HepG2 (cell line): ENCODE measurements at regions not wholly inside any gene's neighbourhood (a gene's known extent, or its start where the extent isn't known, plus 50 kb on each side); places are given as distances from the start of the nearest gene placed in this dataset.

ENCODE experiments used
- ATAC-seq: fragments of 200-7000 bp; cut with Tn5 transposase; 3 replicates; pipeline ENCODE4 v1.9.1; 2020; ENCODE audit warnings: mild to moderate bottlenecking, moderate library complexity
- BruUV-seq: library from RNA; stranded (reverse); fragments of 400-500 nt; replicated peaks from 2 replicates; lab custom pipeline; 2021; lab: Mats Ljungman, UMichigan
- CTCF ChIA-PET: fragments of 300-600 bp; formaldehyde crosslinking; extraction: SDS; loops from one replicate; lab custom pipeline; 2021; ENCODE audit warnings: low total read pairs, inconsistent platforms, low intra/inter-chr PET ratio; lab: Yijun Ruan, JAX
- POLR2A ChIA-PET: fragments of 350-600 bp; sonication (Branson Sonifier 250); formaldehyde crosslinking; loops from one replicate; lab custom pipeline; 2020; ENCODE audit warnings: antibody characterized with exemption, inconsistent platforms; lab: Yijun Ruan, JAX
- DNase-seq: peaks from one replicate; pipeline ENCODE4 v3.0.0-alpha.2; 2015; ENCODE audit warnings: low spot score
- FAIRE-seq: peaks from 3 replicates; lab custom pipeline; 2011; peaks lifted over from hg19 to GRCh38; lab: Jason Lieb, UNC
- H2AFZ ChIP-seq: one replicate; pipeline ENCODE4 v1.6.1; 2011; ENCODE audit warnings: low read length, inconsistent platforms
- H3K27ac ChIP-seq: fragments of 300-600 bp; 3 replicates; pipeline ENCODE4 v1.8.0; 2011; ENCODE audit warnings: mixed run types, mild to moderate bottlenecking, mixed read lengths, low read length, inconsistent platforms; ENCODE audit not compliant: insufficient read depth; ENCODE audit errors: extremely low read length
- H3K27me3 ChIP-seq, 2 experiments: fragments of 200-600 bp in 1 of 2; 2 replicates in 1 of 2; 3 replicates in 1 of 2; pipeline versions ENCODE4 v1.6.0 to v1.8.0; 2011; ENCODE audit warnings: low read length in 2 of 2, mild to moderate bottlenecking in 2 of 2, moderate library complexity in 2 of 2, inconsistent platforms in 1 of 2; ENCODE audit not compliant: insufficient read depth in 2 of 2, control insufficient read depth in 1 of 2
- H3K36me3 ChIP-seq, 2 experiments: fragments of 200-600 bp in 1 of 2; replicated peaks in 1 of 2; 2 replicates in 1 of 2; 3 replicates in 1 of 2; pipeline versions ENCODE4 v1.5.1 to v1.8.0; 2011; ENCODE audit warnings: low read length in 2 of 2, inconsistent platforms in 1 of 2; ENCODE audit not compliant: insufficient read depth in 2 of 2, control insufficient read depth in 1 of 2
- H3K4me1 ChIP-seq: 2 replicates; pipeline ENCODE4 v1.5.1; 2012; ENCODE audit warnings: low read length, inconsistent platforms; ENCODE audit not compliant: insufficient read depth
- H3K4me2 ChIP-seq: 2 replicates; pipeline ENCODE4 v1.6.0; 2011; ENCODE audit warnings: low read depth, low read length, inconsistent platforms
- H3K4me3 ChIP-seq, 3 experiments: fragments of 200-600 bp in 1 of 3; sonication (generic), shearing (Covaris generic) in 1 of 3; replicated peaks in 1 of 3; 2 replicates each; pipeline ENCODE4 v1.5.1; 2011 to 2016; ENCODE audit warnings: low read length in 3 of 3, inconsistent platforms in 2 of 3, low read depth in 2 of 3, mild to moderate bottlenecking in 2 of 3, control low read depth in 1 of 3, mixed read lengths in 1 of 3; ENCODE audit not compliant: insufficient read depth in 1 of 3
- H3K79me2 ChIP-seq: one replicate; pipeline ENCODE4 v1.6.1; 2011; ENCODE audit warnings: low read length, inconsistent platforms; ENCODE audit not compliant: insufficient read depth
- H3K9ac ChIP-seq: 2 replicates; pipeline ENCODE4 v1.6.0; 2011; ENCODE audit warnings: mild to moderate bottlenecking, low read depth, low read length, inconsistent platforms; ENCODE audit not compliant: insufficient read depth
- H3K9me3 ChIP-seq: 2 replicates; pipeline ENCODE4 v1.5.1; 2012; ENCODE audit warnings: mild to moderate bottlenecking, low read length
- H4K20me1 ChIP-seq: 2 replicates; pipeline ENCODE4 v1.6.0; 2011; ENCODE audit warnings: inconsistent platforms, mild to moderate bottlenecking, low read length, moderate library complexity; ENCODE audit not compliant: insufficient read depth
- BCL6 ChIP-seq: IDR thresholded peaks from 2 replicates; pipeline ENCODE4 v1.6.1; 2016; ENCODE audit warnings: missing genetic modification reagents, missing compliant biosample characterization
- BORCS8-MEF2B ChIP-seq: sonication (generic); formaldehyde crosslinking; IDR thresholded peaks from 2 replicates; pipeline ENCODE4 v1.8.0; 2022; ENCODE audit warnings: mild to moderate bottlenecking, missing genetic modification reagents
- DNMT3B ChIP-seq: conservative IDR thresholded peaks from 2 replicates; pipeline ENCODE4 v1.6.1; 2016; ENCODE audit warnings: missing biosample characterization, control low read depth
- FOXK1 ChIP-seq: sonication (generic); formaldehyde crosslinking; IDR thresholded peaks from 2 replicates; pipeline ENCODE4 v1.4.0; 2020; ENCODE audit warnings: low read depth, missing genetic modification reagents, borderline replicate concordance
- HOXA7 ChIP-seq: sonication (generic); formaldehyde crosslinking; IDR thresholded peaks from 2 replicates; pipeline ENCODE4 v1.8.1; 2022; ENCODE audit warnings: mild to moderate bottlenecking, missing genetic modification reagents, moderate library complexity
- IRF9 ChIP-seq: sonication (generic); formaldehyde crosslinking; IDR thresholded peaks from 2 replicates; pipeline ENCODE4 v1.8.0; 2022; ENCODE audit warnings: missing genetic modification reagents, mild to moderate bottlenecking, borderline replicate concordance
- KIAA2018 ChIP-seq: sonication (generic); formaldehyde crosslinking; IDR thresholded peaks from 2 replicates; pipeline ENCODE4 v1.5.0; 2020; ENCODE audit warnings: mild to moderate bottlenecking, missing genetic modification reagents, borderline replicate concordance
- MBNL3 ChIP-seq: fragments of 250-450 bp; sonication (Bioruptor Pico); conservative IDR thresholded peaks from 2 replicates; pipeline ENCODE4 v1.8.0; 2022; ENCODE audit warnings: mild to moderate bottlenecking, inconsistent platforms
- MED13 ChIP-seq: sonication (generic); formaldehyde crosslinking; IDR thresholded peaks from 2 replicates; pipeline ENCODE4 v1.5.0; 2020; ENCODE audit warnings: missing genetic modification reagents
- SETDB1 ChIP-seq: sonication (generic); formaldehyde crosslinking; IDR thresholded peaks from 2 replicates; pipeline ENCODE4 v1.5.1; 2020; ENCODE audit warnings: missing genetic modification reagents, mild to moderate bottlenecking, borderline replicate concordance
- ZNF224 ChIP-seq: sonication (generic); formaldehyde crosslinking; IDR thresholded peaks from 2 replicates; pipeline ENCODE4 v1.5.0; 2020; ENCODE audit warnings: mild to moderate bottlenecking, missing genetic modification reagents
- ZNF260 ChIP-seq: sonication (generic); formaldehyde crosslinking; IDR thresholded peaks from 2 replicates; pipeline ENCODE4 v1.4.0; 2020; ENCODE audit warnings: missing genetic modification reagents, low read depth, mild to moderate bottlenecking, borderline replicate concordance
- ZNF296 ChIP-seq: sonication (generic); formaldehyde crosslinking; conservative IDR thresholded peaks from 2 replicates; pipeline ENCODE4 v1.5.0; 2020; ENCODE audit warnings: mild to moderate bottlenecking, missing genetic modification reagents
- ZNF563 ChIP-seq: sonication (generic); formaldehyde crosslinking; IDR thresholded peaks from 2 replicates; pipeline ENCODE4 v1.8.0; 2022; ENCODE audit warnings: mild to moderate bottlenecking, moderate library complexity, missing genetic modification reagents
- ZNF576 ChIP-seq: sonication (generic); formaldehyde crosslinking; IDR thresholded peaks from 2 replicates; pipeline ENCODE4 v1.4.0; 2020; ENCODE audit warnings: mild to moderate bottlenecking, missing genetic modification reagents
- WGBS: methylation state at CpG from one replicate; pipeline ENCODE4 v1.1.6; 2017; ENCODE audit warnings: low lambda C conversion rate; 5-methylcytosine and 5-hydroxymethylcytosine counted together
- in situ Hi-C: cut with HindIII; loops from 2 replicates; pipeline ENCODE4 v1.10.0; 2017; ENCODE audit warnings: low pct_unique_long_range_greater_than_20kb; ENCODE audit not compliant: extremely low pct_ligation_motif_present
- intact Hi-C: fragments of 100-400 bp; cut with micrococcal nuclease; formaldehyde crosslinking; loops from one replicate; pipeline ENCODE4 v1.10.0; 2022; ENCODE audit not compliant: unreplicated experiment

- no TSS peak for BruUV-seq
- no peak for ATAC-seq
- Histone ChIP-seq H3K9ac (no peak overlapping the region), H3K4me3 (no peak overlapping the region)
- intact Hi-C loops: loop anchor here (10.0 kb wide), 1 partner anchor 388 kb away; no protein-coding TSS in a partner anchor
- no peak for TF ChIP-seq IRF9 (CRISPR knock-in tag)
- no peak for TF ChIP-seq ZNF260 (CRISPR knock-in tag)
- no peak for TF ChIP-seq FOXK1 (CRISPR knock-in tag)
- TF ChIP-seq BORCS8-MEF2B: no peak
- no peak for TF ChIP-seq MBNL3 (CRISPR knock-in tag)
- no peak for TF ChIP-seq SETDB1 (CRISPR knock-in tag)
- TF ChIP-seq ZNF224 (CRISPR knock-in tag): no peak
- TF ChIP-seq HOXA7: no peak
- TF ChIP-seq DNMT3B (CRISPR knock-in tag): no peak
- no peak for TF ChIP-seq ZNF576 (CRISPR knock-in tag)
- no peak for TF ChIP-seq ZNF296 (CRISPR knock-in tag)
- no peak for TF ChIP-seq BCL6
- TF ChIP-seq MED13 (CRISPR knock-in tag): no peak
- no peak for TF ChIP-seq KIAA2018 (CRISPR knock-in tag)
- no peak for TF ChIP-seq ZNF563 (CRISPR knock-in tag)
- TF ChIP-seq, all 625 proteins: peak for 0
- H3K36me3 ChIP-seq: no peaks in the 10 kb centered on the region
- in situ Hi-C loops: no loop called here
- H3K27ac ChIP-seq: no peak overlapping the region
- peak overlapping the region; percentile 33; the same call in 1 of the 2 replicates for H3K4me2 ChIP-seq
- 54% methylated on average over 6 of the region's 6 CpGs for WGBS
- peaks cover 72% of the 10 kb centered on the region for H3K4me1 ChIP-seq
- H2AFZ ChIP-seq: no peak overlapping the region
- DNase-seq (no peak), FAIRE-seq (no peak)
- POLR2A ChIA-PET: interaction anchor here (1.4 kb wide), 1 partner anchor 1129 kb away, joined by 3 read pairs; no protein-coding TSS in a partner anchor
- H3K79me2 ChIP-seq: no peaks in the 10 kb centered on the region
- no peaks in the 10 kb centered on the region for H3K9me3 ChIP-seq
- no peaks in the 10 kb centered on the region for H4K20me1 ChIP-seq
- no peaks in the 10 kb centered on the region; a peak in 1 of 5 replicates for H3K27me3 ChIP-seq
- CTCF ChIA-PET: no interaction called here
Measured at GRCh38 chr10:43866712-43867111, 218.0 kb upstream of the ZNF32 start.
